ACC112 (cell line): ENCODE measurements at regions not wholly inside any gene's neighbourhood (a gene's known extent, or its start where the extent isn't known, plus 50 kb on each side); places are given as distances from the start of the nearest gene placed in this dataset.
A peak's percentile ranks its signal among the peaks of the same experiment; 100 is the strongest.

Experiments
- H2AFZ ChIP-seq: fragments of 200-600 bp; sonication (generic); one replicate; pipeline ENCODE4 v1.6.0; 2017; ENCODE audit warnings: antibody characterized with exemption, low read length; ENCODE audit not compliant: unreplicated experiment
- H3K27ac ChIP-seq: fragments of 200-600 bp; sonication (generic); 2 replicates; pipeline ENCODE4 v1.5.1; 2014; ENCODE audit warnings: low read depth, mild to moderate bottlenecking, antibody characterized with exemption, low read length, moderate library complexity
- H3K27me3 ChIP-seq: fragments of 200-600 bp; sonication (generic); 2 replicates; pipeline ENCODE4 v1.6.1; 2014; ENCODE audit warnings: mild to moderate bottlenecking, antibody characterized with exemption, low read length, moderate library complexity, mixed read lengths; ENCODE audit not compliant: insufficient read depth
- H3K36me3 ChIP-seq: fragments of 200-600 bp; sonication (generic); 2 replicates; pipeline ENCODE4 v1.6.1; 2016; ENCODE audit warnings: mild to moderate bottlenecking, antibody characterized with exemption, low read length, moderate library complexity, mixed read lengths; ENCODE audit not compliant: insufficient read depth
- H3K4me1 ChIP-seq: fragments of 200-600 bp; sonication (generic); one replicate; pipeline ENCODE4 v1.6.1; 2016; ENCODE audit warnings: low read length, mixed read lengths; ENCODE audit not compliant: insufficient read depth, unreplicated experiment, control insufficient read depth
- H3K4me3 ChIP-seq: fragments of 200-600 bp; sonication (generic); 2 replicates; pipeline ENCODE4 v1.5.1; 2014; ENCODE audit warnings: mild to moderate bottlenecking, low read depth, low read length
- H3K79me2 ChIP-seq: fragments of 200-600 bp; sonication (generic); one replicate; pipeline ENCODE4 v1.6.0; 2016; ENCODE audit warnings: low read length; ENCODE audit not compliant: control insufficient read depth, unreplicated experiment, insufficient read depth

DNA sequence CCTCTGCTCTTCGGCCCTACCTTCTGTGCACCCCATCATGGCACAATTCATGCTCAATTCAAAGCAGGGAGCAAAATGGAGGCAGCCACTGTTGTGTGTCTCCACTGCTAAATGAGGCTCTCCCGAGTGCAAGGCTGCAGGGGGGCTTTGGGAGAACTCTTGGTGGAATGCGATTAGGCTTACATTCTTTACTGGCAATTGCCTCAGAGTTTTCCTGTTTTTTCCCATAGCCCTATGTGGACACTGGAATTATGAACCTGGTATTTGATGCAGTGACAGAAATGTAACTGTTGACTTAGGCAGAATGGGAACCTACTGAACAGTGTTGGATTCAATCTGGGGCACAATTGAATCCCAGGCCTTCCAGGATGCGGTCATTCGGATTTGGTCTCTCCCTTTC is 187.9 kb upstream of the GMDS start:
- Histone ChIP-seq H2AFZ (no peak overlapping the region), H3K79me2 (no peaks in the 10 kb centered on the region), H3K36me3 (no peaks in the 10 kb centered on the region), H3K4me3 (no peak overlapping the region), H3K27me3 (no peaks in the 10 kb centered on the region), H3K4me1 (peaks cover 12% of the 10 kb centered on the region), H3K27ac (no peak overlapping the region)

DNA sequence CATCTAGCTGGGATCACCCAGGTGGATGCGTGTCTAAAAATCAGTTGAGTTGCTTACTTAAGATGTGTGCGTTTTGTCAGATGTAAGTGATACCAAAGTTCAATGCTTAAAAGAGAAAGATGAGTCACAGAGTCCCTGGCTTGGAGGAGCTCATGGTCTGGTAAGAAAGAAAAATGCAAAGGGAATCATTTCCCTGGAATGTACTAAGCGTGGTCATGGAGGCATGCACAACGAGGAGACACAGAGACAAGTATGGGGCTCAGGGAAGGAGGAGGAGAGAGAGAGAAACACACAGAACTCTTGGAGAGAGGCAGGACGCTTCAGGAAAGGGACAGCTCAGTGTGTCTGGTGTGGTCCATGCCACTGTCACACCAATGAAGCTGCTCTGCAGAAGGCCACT is 186.9 kb upstream of the GMDS start:
- Histone ChIP-seq H2AFZ (peak overlapping the region; percentile 87), H3K27ac (peak overlapping the region; percentile 61), H3K79me2 (no peaks in the 10 kb centered on the region), H3K27me3 (no peaks in the 10 kb centered on the region), H3K36me3 (no peaks in the 10 kb centered on the region), H3K4me1 (peaks cover 12% of the 10 kb centered on the region), H3K4me3 (no peak overlapping the region; the same call in 1 of the 2 replicates)

DNA sequence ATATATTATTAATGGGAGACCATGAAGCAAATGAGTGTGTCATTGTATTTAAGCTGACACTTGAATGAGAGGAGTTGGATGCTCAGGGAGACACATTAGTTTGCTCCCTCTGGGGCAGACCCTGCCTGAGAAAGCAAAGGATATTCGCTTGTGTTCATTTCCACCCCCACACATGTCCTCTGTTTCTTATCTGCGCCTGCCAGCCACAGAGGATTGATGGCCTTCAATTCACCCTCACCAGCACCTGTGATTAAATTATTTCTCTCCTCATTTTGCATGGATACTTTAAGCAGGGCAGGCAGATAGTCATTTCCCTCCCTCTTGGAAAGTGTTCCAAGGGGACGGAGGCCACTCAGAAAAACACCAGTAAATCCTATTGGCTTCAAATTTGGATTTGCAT is 185.2 kb upstream of the GMDS start:
- H3K27me3 ChIP-seq: no peaks in the 10 kb centered on the region
- no peak overlapping the region for H3K27ac ChIP-seq
- no peak overlapping the region for H3K4me3 ChIP-seq
- H2AFZ ChIP-seq: no peak overlapping the region
- no peaks in the 10 kb centered on the region for H3K79me2 ChIP-seq
- peaks cover 18% of the 10 kb centered on the region for H3K4me1 ChIP-seq
- H3K36me3 ChIP-seq: no peaks in the 10 kb centered on the region

DNA sequence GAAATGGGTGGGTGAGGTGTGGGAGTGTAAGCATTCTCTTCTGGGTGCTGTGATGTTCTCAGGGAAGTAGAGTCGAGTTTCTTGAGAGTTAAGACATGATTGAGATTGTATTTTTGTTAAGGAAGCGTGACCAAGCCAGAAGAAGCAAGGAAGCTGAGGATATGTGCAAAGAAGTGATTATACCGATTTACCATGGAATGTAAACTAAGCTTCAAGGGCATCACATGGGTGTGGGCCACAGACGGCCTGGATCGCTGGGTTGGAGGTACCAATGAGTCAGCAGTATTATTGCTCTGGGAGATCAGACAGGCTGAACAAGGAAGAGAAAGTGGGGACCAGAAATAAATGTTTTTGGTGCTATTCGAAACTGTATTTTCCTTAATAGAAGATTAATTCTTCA is 184.1 kb upstream of the GMDS start:
- H3K27ac ChIP-seq: no peak overlapping the region
- H3K4me3 ChIP-seq: no peak overlapping the region
- peaks cover 18% of the 10 kb centered on the region for H3K4me1 ChIP-seq
- H2AFZ ChIP-seq: no peak overlapping the region
- H3K27me3 ChIP-seq: no peaks in the 10 kb centered on the region
- no peaks in the 10 kb centered on the region for H3K36me3 ChIP-seq
- no peaks in the 10 kb centered on the region for H3K79me2 ChIP-seq

DNA sequence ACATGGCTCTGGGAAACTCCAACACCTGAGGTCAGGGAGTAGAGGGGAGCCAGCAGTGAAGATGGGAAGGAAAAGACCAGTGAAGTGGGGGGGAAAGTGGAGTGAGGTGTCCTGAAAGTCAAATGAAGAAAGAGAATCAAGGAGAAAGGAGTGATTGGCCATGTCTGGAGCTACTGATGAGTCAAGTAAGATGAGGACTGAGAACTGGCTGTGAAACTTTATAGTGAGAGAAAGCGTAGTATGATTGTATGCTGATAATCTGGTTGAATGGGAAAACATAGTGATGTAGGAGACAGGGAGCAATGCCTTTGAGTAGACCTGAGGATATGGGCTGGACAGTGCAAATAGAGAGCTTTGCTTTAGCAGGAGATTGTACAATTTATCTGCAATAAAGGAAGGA is 183.6 kb upstream of the GMDS start:
- H3K4me3 ChIP-seq: no peak overlapping the region
- no peaks in the 10 kb centered on the region for H3K27me3 ChIP-seq
- no peaks in the 10 kb centered on the region for H3K36me3 ChIP-seq
- H2AFZ ChIP-seq: no peak overlapping the region
- H3K79me2 ChIP-seq: no peaks in the 10 kb centered on the region
- H3K4me1 ChIP-seq: peaks cover 18% of the 10 kb centered on the region
- no peak overlapping the region for H3K27ac ChIP-seq

DNA sequence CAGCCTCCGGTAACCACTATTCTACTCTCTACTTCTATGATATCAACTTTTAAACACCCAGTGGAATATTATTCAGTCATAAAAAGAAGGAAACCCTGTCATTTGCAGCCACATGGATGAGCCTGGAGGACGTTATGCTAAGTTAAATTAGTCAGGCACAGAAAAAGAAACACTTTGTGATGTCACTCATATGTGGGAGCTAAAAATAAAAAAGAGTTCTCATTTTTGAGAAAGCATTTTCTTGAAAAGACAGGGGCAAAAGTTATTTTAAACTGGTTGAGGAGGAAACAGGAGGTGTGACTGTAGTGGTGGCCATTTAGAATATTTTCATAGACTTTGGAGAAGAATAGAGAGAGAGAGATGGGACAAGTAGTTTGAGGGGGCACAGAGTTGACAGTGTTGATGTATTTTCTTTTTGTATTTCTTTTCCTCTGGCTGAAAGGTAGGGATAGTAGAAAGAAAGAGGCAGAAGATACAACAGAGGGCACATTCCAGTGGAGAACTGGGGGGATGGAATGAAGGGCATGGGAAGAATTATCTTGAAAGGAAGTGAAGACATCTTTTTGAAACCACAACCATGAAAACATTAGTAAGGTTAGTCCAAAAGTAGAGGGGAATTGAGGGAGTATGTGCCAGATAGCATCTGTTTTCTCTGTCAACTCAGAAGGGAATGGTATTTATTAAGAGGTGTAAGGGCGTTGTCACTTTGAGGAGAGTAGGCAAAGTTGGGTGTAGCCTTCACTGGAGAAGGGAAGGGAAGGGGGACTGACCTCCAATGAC is 181.3 kb upstream of the GMDS start:
- H3K4me1 ChIP-seq: peaks cover 7% of the 10 kb centered on the region
- H2AFZ ChIP-seq: no peak overlapping the region
- H3K79me2 ChIP-seq: no peaks in the 10 kb centered on the region
- H3K27ac ChIP-seq: no peak overlapping the region
- H3K36me3 ChIP-seq: no peaks in the 10 kb centered on the region
- H3K27me3 ChIP-seq: no peaks in the 10 kb centered on the region
- no peak overlapping the region for H3K4me3 ChIP-seq

DNA sequence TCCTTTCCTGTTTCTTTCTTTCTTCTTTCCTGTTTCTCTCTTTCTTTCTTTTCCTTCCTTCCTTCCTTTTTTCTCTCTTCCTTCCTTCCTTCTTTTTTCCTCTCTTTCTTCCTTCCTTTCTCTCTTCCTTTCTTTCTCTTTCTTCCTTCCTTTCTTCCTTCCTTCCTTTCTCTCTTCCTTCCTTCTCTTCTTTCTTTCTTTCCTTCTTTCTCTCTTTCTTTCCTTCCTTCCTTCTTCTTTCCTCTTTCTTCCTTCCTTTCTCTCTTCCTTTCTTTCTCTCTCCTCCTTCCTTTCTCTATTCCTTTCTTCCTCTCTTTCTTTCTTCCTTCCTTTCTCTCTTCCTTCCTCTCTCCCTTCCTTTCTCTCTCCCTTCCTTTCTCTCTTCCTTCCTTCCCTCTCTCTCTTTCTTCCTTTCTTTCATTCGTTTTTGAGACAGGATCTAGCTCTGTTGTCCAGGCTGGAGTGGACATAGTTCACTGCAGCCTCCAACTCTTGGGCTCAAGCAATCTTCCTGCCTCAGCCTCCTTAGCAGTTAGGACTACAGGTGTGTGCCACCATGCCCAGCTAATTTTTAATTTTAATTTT is 170.8 kb upstream of the GMDS start:
- Histone ChIP-seq H3K36me3 (no peaks in the 10 kb centered on the region), H3K27me3 (no peaks in the 10 kb centered on the region), H3K4me1 (peaks cover 12% of the 10 kb centered on the region), H2AFZ (no peak overlapping the region), H3K27ac (no peak overlapping the region), H3K4me3 (no peak overlapping the region), H3K79me2 (no peaks in the 10 kb centered on the region)

DNA sequence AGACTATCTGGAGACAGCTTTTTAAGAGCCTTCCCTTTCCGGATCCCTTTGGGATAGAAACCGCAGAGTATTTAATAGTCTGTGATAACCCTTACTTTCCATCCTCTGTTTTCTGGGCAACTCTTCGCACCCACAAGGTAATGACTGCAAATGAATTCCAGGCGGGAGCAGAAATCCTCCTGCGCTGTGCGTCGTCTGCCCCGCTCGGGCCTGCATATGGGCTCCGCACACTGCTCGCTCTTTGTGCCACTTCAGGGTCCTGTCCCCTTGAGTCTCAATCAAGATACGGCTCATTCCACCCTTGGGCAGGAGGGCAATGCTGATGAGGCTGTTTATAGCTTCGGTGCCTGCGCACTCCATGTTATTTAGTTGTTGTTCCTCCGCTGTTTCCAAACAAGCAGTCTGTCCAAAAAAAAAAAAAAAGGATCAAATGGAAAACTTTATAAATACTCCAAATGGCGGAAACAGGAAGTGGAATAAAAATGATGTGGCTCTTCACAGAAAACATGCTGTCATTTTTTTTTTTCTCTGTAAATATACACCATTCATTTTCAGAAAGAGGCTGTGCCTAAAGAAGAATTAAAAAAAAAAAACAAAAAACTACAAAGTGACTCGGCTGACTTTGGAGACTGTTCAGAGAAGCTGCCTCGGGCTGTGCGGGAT is 169.6 kb upstream of the GMDS start:
- no peaks in the 10 kb centered on the region for H3K36me3 ChIP-seq
- H2AFZ ChIP-seq: no peak overlapping the region
- H3K27me3 ChIP-seq: no peaks in the 10 kb centered on the region
- H3K4me3 ChIP-seq: no peak overlapping the region
- peaks cover 12% of the 10 kb centered on the region for H3K4me1 ChIP-seq
- H3K79me2 ChIP-seq: no peaks in the 10 kb centered on the region
- H3K27ac ChIP-seq: no peak overlapping the region

DNA sequence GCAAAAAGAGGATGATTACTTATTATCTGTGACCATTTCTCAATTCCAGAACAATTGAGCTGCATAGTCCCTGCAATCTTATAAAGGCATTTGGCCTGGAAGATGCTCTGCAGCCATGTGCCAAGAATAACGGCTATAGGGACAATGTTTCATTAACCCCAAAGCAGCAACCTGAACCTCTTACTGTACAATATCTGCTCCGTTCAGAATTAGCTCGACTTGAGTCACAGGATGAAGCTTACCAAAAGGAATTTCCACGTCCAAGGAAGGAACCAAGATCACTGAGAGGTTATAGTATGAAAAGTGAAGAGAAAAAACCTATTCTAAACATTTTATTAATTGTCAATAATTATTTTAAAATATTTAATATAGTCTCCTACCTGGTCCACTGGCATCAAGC is 167.3 kb upstream of the GMDS start:
- H2AFZ ChIP-seq: no peak overlapping the region
- no peaks in the 10 kb centered on the region for H3K27me3 ChIP-seq
- H3K27ac ChIP-seq: peak overlapping the region; percentile 70
- H3K4me1 ChIP-seq: peaks cover 12% of the 10 kb centered on the region
- H3K36me3 ChIP-seq: no peaks in the 10 kb centered on the region
- H3K4me3 ChIP-seq: peak overlapping the region; percentile 22; the same call in 1 of the 2 replicates
- no peaks in the 10 kb centered on the region for H3K79me2 ChIP-seq

DNA sequence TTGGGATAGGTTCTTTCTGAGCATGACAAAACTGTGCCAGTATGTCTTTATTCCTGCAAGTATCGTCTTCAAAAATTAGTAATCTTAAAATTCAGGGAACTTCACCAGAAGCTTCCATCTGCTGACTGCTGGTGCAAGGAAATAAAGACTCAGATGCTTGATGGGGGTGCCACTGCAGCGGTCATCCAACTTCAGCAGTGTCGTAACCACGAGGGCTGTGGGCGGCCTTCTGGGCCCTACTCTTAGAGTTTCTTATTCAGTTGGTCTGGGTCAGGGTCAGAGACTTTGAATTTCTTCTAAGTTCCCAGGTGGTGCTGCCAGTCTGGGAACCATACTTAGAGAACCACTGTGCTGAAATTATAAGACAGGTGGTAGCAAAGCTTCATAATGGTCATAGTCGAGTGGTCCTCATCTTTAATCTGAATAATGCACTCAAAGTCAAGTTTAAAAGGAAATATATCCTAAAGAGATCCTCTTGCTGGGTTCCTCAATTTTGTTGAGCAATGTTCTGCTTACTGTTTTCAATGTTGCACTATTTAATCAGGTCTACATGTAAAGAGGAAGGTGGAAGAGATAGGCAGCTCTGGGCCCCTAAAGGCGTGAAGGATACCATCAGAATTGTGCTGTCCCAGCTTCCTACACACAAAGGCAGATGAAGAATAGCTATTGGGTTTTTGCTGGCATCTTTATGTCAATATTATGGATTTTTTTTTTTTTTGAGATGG is 165.4 kb upstream of the GMDS start:
- Histone ChIP-seq H3K4me1 (peaks cover 12% of the 10 kb centered on the region), H3K27ac (no peak overlapping the region), H3K79me2 (no peaks in the 10 kb centered on the region), H3K27me3 (no peaks in the 10 kb centered on the region), H3K4me3 (no peak overlapping the region), H2AFZ (no peak overlapping the region), H3K36me3 (no peaks in the 10 kb centered on the region)
